SK-N-SH treated with all-trans-retinoic acid at 6 μM for 48 hours (cell line): ENCODE measurements at regions not wholly inside any gene's neighbourhood (a gene's known extent, or its start where the extent isn't known, plus 50 kb on each side); places are given as distances from the start of the nearest gene placed in this dataset.

Experiments used
- ATAC-seq: fragments of 200-7000 bp; cut with Tn5 transposase; 3 replicates; pipeline ENCODE4 v1.9.1; 2020; ENCODE audit warnings: mild to moderate bottlenecking, moderate library complexity
- ARNTL ChIP-seq: fragments of 450-650 bp; formaldehyde crosslinking; IDR thresholded peaks from 2 replicates; pipeline ENCODE4 v1.5.0; 2020; ENCODE audit warnings: low read depth, mild to moderate bottlenecking, moderate library complexity, borderline replicate concordance
- BACH2 ChIP-seq: fragments of 250-450 bp; sonication (Bioruptor Pico); IDR thresholded peaks from 2 replicates; pipeline ENCODE4 v1.9.0; 2021; ENCODE audit warnings: mild to moderate bottlenecking, borderline replicate concordance
- CSDC2 ChIP-seq: fragments of 250-450 bp; sonication (Bioruptor Pico); IDR thresholded peaks from 2 replicates; pipeline ENCODE4 v1.5.0; 2020; ENCODE audit warnings: mild to moderate bottlenecking, moderate library complexity
- ESRRG ChIP-seq: fragments of 250-450 bp; sonication (Bioruptor Pico); IDR thresholded peaks from 2 replicates; pipeline ENCODE4 v1.6.1; 2021; ENCODE audit warnings: mild to moderate bottlenecking
- GLIS3 ChIP-seq: fragments of 250-450 bp; sonication (Bioruptor Pico); IDR thresholded peaks from 2 replicates; pipeline ENCODE4 v1.5.0; 2020; ENCODE audit warnings: mild to moderate bottlenecking, moderate library complexity
- ISL1 ChIP-seq: fragments of 250-450 bp; sonication (Bioruptor Pico); IDR thresholded peaks from 2 replicates; pipeline ENCODE4 v2.1.2; 2022; ENCODE audit warnings: mild to moderate bottlenecking, moderate library complexity
- OSR1 ChIP-seq: fragments of 250-450 bp; sonication (Bioruptor Pico); IDR thresholded peaks from 2 replicates; pipeline ENCODE4 v1.8.0; 2022; ENCODE audit warnings: moderate library complexity, mild to moderate bottlenecking, inconsistent platforms
- RARB ChIP-seq: fragments of 250-450 bp; sonication (Bioruptor Pico); IDR thresholded peaks from 2 replicates; pipeline ENCODE4 v1.8.0; 2021; ENCODE audit warnings: mild to moderate bottlenecking, moderate library complexity
- SNAI2 ChIP-seq: fragments of 250-450 bp; sonication (Bioruptor Pico); IDR thresholded peaks from 2 replicates; pipeline ENCODE4 v1.5.0; 2020; ENCODE audit warnings: mild to moderate bottlenecking, moderate library complexity
- TOX ChIP-seq: fragments of 250-450 bp; sonication (Bioruptor Pico); IDR thresholded peaks from 2 replicates; pipeline ENCODE4 v1.8.0; 2021; ENCODE audit warnings: mild to moderate bottlenecking, moderate library complexity, borderline replicate concordance
- ZC3H10 ChIP-seq: fragments of 250-450 bp; sonication (Bioruptor Pico); IDR thresholded peaks from 2 replicates; pipeline ENCODE4 v1.5.1; 2021; ENCODE audit warnings: mild to moderate bottlenecking, moderate library complexity
- ZFP3 ChIP-seq: fragments of 250-450 bp; sonication (Bioruptor Pico); IDR thresholded peaks from 2 replicates; pipeline ENCODE4 v1.5.0; 2020; ENCODE audit warnings: mild to moderate bottlenecking, moderate library complexity
- ZFP30 ChIP-seq: fragments of 450-650 bp; formaldehyde crosslinking; IDR thresholded peaks from 2 replicates; pipeline ENCODE4 v1.5.0; 2022; ENCODE audit warnings: mild to moderate bottlenecking, moderate library complexity
- ZNF565 ChIP-seq: fragments of 450-650 bp; formaldehyde crosslinking; conservative IDR thresholded peaks from 2 replicates; pipeline ENCODE4 v1.5.0; 2020; ENCODE audit warnings: low read depth, mild to moderate bottlenecking, moderate library complexity
- ZNF70 ChIP-seq: fragments of 450-650 bp; formaldehyde crosslinking; IDR thresholded peaks from 2 replicates; pipeline ENCODE4 v1.5.0; 2020; ENCODE audit warnings: mild to moderate bottlenecking, moderate library complexity
- ZNF8 ChIP-seq: fragments of 450-650 bp; formaldehyde crosslinking; IDR thresholded peaks from 2 replicates; pipeline ENCODE4 v1.5.0; 2020; ENCODE audit warnings: mild to moderate bottlenecking, moderate library complexity
- TF ChIP-seq, protein P1 (sequence below): fragments of 250-450 bp; sonication (Bioruptor Pico); IDR thresholded peaks from 2 replicates; pipeline ENCODE4 v1.5.0; 2020; ENCODE audit warnings: mild to moderate bottlenecking, moderate library complexity
- TF ChIP-seq, protein P2 (sequence below): fragments of 250-450 bp; sonication (Bioruptor Pico); IDR thresholded peaks from 2 replicates; pipeline ENCODE4 v1.8.0; 2021; ENCODE audit warnings: low read depth, mild to moderate bottlenecking, moderate library complexity, borderline replicate concordance
- TF ChIP-seq, protein P3 (sequence below): fragments of 250-450 bp; sonication (Bioruptor Pico); IDR thresholded peaks from 2 replicates; pipeline ENCODE4 v1.8.0; 2020; ENCODE audit warnings: mild to moderate bottlenecking, moderate library complexity, borderline replicate concordance

DNA sequence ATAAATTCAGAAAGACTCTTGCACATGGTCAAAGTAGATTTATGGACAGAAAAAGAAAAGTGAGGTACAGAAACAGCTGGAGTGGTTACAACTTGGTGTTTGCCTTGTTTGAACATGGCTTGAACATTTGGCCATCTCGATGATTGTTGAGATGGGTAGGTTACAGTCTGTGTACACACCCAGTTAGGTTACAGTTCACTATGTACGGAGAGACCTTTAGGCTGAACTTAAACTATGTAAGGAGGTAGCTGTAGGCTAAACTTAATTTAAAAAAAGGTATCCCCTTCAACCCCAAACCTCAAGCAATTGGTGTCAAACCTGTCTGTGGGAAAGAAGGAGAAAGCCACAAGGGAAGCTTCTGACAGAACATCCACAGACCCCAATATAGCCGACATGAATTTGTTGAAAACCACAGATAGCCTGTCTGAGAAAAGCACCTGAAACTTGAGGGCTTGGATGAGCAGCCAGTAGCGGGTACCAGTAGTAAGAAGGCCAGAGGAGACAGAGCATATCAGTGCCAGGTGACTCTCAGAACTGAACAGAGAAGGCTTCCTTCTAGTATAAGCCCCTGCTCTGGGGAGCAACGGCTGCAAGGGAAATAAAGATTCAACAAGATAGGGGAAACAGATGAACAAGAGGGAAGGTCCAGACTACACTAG lies 247.9 kb upstream of the GALNTL6 start (continued):
- TF ChIP-seq ISL1 (CRISPR knock-in tag), result no peak
- TF ChIP-seq RARB (CRISPR knock-in tag), result no peak
- TF ChIP-seq ZNF8 (CRISPR knock-in tag), result no peak
- TF ChIP-seq ZFP30 (CRISPR knock-in tag), result no peak
- TF ChIP-seq, protein P1, sequence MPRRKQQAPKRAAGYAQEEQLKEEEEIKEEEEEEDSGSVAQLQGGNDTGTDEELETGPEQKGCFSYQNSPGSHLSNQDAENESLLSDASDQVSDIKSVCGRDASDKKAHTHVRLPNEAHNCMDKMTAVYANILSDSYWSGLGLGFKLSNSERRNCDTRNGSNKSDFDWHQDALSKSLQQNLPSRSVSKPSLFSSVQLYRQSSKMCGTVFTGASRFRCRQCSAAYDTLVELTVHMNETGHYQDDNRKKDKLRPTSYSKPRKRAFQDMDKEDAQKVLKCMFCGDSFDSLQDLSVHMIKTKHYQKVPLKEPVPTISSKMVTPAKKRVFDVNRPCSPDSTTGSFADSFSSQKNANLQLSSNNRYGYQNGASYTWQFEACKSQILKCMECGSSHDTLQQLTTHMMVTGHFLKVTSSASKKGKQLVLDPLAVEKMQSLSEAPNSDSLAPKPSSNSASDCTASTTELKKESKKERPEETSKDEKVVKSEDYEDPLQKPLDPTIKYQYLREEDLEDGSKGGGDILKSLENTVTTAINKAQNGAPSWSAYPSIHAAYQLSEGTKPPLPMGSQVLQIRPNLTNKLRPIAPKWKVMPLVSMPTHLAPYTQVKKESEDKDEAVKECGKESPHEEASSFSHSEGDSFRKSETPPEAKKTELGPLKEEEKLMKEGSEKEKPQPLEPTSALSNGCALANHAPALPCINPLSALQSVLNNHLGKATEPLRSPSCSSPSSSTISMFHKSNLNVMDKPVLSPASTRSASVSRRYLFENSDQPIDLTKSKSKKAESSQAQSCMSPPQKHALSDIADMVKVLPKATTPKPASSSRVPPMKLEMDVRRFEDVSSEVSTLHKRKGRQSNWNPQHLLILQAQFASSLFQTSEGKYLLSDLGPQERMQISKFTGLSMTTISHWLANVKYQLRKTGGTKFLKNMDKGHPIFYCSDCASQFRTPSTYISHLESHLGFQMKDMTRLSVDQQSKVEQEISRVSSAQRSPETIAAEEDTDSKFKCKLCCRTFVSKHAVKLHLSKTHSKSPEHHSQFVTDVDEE (CRISPR knock-in tag), result no peak

DNA sequence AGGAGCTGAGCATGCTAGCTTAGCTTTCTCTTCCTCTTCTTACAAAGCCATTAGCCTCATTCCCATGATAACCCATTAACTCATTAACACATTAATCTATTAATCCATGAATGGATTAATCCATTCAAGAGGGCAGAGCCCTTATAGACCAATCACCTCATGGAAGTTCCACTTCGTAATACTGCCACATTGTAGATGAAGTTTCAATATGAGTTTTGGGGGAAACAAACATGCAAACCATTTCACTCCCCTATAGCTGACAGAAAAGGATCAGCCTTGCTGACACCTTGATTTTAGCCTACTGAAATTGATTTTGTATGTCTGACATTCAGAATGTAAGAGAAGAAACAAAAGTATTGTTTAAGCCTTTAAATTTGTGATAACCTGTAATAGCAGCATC lies 251.8 kb upstream of the GALNTL6 start:
- ATAC-seq, result no peak
- no peak for TF ChIP-seq BACH2 (CRISPR knock-in tag)

DNA sequence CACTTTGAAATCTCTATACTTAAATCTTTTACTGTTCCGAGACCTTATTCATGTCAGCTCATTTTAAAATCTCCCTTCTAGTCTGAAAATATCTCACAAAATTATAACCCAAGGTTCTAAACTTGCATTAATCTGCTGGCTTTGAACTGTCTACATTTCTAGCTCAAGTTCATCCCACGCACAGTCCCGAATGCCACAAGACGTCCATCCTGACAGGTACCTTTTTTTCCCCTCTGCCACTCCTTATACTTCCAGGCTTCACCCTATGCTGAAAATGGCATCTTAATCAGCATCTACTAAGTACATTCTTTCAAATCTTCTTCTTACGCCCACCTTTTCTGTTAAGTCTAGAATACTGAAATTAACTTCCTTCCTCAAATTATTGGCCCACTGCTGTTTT lies 259.2 kb upstream of the GALNTL6 start:
- ATAC-seq, result no peak
- TF ChIP-seq TOX, result no peak
- no peak for TF ChIP-seq CSDC2 (CRISPR knock-in tag)
- TF ChIP-seq ZC3H10 (CRISPR knock-in tag), result no peak
- TF ChIP-seq, protein P1 (CRISPR knock-in tag), result no peak
- TF ChIP-seq, protein P2, sequence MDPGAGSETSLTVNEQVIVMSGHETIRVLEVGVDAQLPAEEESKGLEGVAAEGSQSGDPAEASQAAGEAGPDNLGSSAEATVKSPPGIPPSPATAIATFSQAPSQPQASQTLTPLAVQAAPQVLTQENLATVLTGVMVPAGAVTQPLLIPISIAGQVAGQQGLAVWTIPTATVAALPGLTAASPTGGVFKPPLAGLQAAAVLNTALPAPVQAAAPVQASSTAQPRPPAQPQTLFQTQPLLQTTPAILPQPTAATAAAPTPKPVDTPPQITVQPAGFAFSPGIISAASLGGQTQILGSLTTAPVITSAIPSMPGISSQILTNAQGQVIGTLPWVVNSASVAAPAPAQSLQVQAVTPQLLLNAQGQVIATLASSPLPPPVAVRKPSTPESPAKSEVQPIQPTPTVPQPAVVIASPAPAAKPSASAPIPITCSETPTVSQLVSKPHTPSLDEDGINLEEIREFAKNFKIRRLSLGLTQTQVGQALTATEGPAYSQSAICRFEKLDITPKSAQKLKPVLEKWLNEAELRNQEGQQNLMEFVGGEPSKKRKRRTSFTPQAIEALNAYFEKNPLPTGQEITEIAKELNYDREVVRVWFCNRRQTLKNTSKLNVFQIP (CRISPR knock-in tag), result no peak
- TF ChIP-seq SNAI2 (CRISPR knock-in tag), result no peak
- TF ChIP-seq GLIS3 (CRISPR knock-in tag), result no peak
- TF ChIP-seq ZNF8 (CRISPR knock-in tag), result no peak
- TF ChIP-seq ESRRG (CRISPR knock-in tag), result no peak
- no peak for TF ChIP-seq RARB (CRISPR knock-in tag)
- TF ChIP-seq, protein P3, sequence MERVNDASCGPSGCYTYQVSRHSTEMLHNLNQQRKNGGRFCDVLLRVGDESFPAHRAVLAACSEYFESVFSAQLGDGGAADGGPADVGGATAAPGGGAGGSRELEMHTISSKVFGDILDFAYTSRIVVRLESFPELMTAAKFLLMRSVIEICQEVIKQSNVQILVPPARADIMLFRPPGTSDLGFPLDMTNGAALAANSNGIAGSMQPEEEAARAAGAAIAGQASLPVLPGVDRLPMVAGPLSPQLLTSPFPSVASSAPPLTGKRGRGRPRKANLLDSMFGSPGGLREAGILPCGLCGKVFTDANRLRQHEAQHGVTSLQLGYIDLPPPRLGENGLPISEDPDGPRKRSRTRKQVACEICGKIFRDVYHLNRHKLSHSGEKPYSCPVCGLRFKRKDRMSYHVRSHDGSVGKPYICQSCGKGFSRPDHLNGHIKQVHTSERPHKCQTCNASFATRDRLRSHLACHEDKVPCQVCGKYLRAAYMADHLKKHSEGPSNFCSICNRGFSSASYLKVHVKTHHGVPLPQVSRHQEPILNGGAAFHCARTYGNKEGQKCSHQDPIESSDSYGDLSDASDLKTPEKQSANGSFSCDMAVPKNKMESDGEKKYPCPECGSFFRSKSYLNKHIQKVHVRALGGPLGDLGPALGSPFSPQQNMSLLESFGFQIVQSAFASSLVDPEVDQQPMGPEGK (CRISPR knock-in tag), result no peak
- TF ChIP-seq ZFP3, result no peak
- TF ChIP-seq, all 23 proteins: peak for 0

DNA sequence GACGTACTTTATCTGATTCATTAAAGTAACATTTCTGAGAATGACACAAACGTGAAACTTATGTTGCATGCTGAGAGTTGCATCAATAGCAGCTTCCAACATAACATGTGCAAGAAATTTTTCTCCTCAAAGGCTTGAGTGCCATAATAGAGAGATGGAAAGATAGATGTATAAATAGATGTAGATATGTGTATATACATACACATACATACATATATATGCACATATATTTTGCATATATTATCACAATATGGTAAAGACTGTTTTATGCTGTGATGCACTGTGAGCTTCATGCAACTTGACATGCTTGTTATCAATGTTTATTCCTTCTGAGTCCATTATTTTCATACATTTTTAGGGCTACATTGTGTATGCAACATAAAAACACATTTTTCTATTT lies 270.6 kb upstream of the GALNTL6 start:
- no peak for TF ChIP-seq CSDC2 (CRISPR knock-in tag)
- no peak for TF ChIP-seq ZNF565
- no peak for TF ChIP-seq SNAI2 (CRISPR knock-in tag)
- no peak for TF ChIP-seq ZNF70 (CRISPR knock-in tag)
- TF ChIP-seq ARNTL (CRISPR knock-in tag), result no peak
- TF ChIP-seq, protein P2 (CRISPR knock-in tag), result no peak
- TF ChIP-seq GLIS3 (CRISPR knock-in tag), result no peak
- TF ChIP-seq ISL1 (CRISPR knock-in tag), result no peak
- TF ChIP-seq OSR1, result no peak
- TF ChIP-seq RARB (CRISPR knock-in tag), result no peak
- no peak for TF ChIP-seq ESRRG (CRISPR knock-in tag)
- no peak for ATAC-seq
